NCI-H2081 treated with DMSO at 0.1 percent for 48 hours (cell line): ENCODE measurements at regions not wholly inside any gene's neighbourhood (a gene's known extent, or its start where the extent isn't known, plus 50 kb on each side); places are given as distances from the start of the nearest gene placed in this dataset.

Source experiments
- DNase-seq: peaks from one replicate; lab custom pipeline; 2025; lab: John Stamatoyannopoulos, UW

- DNase-seq: no peak
Observed at GRCh38 chr22:47228767-47229166, 466.3 kb downstream of the TBC1D22A start.

GRCh38 chr22:47225931-47226633, 463.6 kb downstream of the TBC1D22A start:
- no peak for DNase-seq

- no peak for DNase-seq
Observed at GRCh38 chr22:47225080-47225930, 462.9 kb downstream of the TBC1D22A start.
